GM12873 (cell line): ENCODE measurements at regions not wholly inside any gene's neighbourhood (a gene's known extent, or its start where the extent isn't known, plus 50 kb on each side); places are given as distances from the start of the nearest gene placed in this dataset.

Experiments
- TF ChIP-seq, protein P1 (sequence below): IDR thresholded peaks from 2 replicates; pipeline ENCODE4 v1.5.1; 2012; ENCODE audit warnings: low read depth, mild to moderate bottlenecking, moderate library complexity, low read length, control low read depth; ENCODE audit not compliant: insufficient read depth; ENCODE audit errors: missing control alignments

GRCh38 chr4:108483079-108483478 is 137.3 kb upstream of the RPL34 start:
- TF ChIP-seq, protein P1, sequence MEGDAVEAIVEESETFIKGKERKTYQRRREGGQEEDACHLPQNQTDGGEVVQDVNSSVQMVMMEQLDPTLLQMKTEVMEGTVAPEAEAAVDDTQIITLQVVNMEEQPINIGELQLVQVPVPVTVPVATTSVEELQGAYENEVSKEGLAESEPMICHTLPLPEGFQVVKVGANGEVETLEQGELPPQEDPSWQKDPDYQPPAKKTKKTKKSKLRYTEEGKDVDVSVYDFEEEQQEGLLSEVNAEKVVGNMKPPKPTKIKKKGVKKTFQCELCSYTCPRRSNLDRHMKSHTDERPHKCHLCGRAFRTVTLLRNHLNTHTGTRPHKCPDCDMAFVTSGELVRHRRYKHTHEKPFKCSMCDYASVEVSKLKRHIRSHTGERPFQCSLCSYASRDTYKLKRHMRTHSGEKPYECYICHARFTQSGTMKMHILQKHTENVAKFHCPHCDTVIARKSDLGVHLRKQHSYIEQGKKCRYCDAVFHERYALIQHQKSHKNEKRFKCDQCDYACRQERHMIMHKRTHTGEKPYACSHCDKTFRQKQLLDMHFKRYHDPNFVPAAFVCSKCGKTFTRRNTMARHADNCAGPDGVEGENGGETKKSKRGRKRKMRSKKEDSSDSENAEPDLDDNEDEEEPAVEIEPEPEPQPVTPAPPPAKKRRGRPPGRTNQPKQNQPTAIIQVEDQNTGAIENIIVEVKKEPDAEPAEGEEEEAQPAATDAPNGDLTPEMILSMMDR: no peak

GRCh38 chr4:108480881-108481280 is 139.5 kb upstream of the RPL34 start:
- TF ChIP-seq, protein P1: no peak

DNA sequence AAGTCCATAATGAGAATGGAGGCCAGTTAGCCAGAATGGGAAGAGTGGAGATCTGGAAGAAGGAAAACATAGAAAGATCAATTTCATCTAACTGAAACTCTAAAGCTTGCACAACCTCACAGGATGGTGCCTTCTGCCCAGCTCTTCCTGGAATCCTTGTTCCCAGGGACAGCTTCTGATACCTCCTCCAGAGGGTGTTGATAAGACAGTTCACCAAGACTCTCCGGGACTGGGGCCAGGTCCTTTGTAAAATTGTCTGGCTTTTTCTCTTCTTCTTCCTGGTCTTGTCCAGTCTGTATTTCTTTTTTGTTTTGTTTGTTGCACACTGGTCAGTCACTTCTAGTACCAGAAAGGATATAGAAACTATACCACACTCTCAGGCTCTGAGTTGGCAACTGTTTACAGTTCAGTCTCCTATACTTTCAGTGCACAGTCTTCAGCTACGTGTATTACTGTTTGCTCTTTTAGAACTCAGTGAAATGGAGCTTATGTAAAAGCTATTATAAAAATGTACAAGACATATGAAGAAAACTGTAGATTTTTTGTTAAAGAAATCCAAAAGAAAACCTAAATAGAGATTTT is 142.8 kb upstream of the RPL34 start:
- TF ChIP-seq, protein P1: no peak

GRCh38 chr4:108473163-108473720 is 147.1 kb upstream of the RPL34 start:
- TF ChIP-seq, protein P1: no peak

- TF ChIP-seq, protein P1: no peak
These were observed 153.2 kb upstream of the RPL34 start for GRCh38 chr4:108466936-108467902.

DNA sequence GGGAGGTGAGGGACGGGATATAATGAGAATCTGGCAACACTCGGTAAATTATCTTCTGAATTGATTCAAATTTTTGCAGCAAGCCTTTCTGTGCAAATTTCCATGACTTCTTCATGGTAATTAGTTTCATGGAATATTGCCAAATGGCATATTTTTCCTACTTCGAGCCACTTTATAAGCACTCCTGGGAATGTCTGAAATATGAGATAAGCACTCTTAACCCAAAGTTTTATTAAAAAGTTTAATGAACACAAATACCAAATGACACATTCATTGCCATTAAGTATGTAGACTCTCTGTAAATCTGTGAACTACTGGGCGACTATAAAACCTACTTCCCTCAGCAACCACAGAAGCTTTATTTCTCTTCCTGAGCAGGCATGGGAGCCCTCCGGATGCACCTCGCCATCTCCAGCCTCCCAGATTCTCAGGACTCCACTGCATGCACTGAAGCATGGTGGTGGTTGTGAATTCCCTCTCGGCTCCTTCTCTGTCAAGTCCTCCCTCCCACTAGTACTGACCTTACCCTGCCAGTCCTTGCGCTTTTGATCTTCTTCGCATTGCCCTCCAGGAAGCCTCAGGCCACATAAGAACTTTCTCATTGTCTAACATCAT is 154.4 kb upstream of the RPL34 start:
- TF ChIP-seq, protein P1: no peak

DNA sequence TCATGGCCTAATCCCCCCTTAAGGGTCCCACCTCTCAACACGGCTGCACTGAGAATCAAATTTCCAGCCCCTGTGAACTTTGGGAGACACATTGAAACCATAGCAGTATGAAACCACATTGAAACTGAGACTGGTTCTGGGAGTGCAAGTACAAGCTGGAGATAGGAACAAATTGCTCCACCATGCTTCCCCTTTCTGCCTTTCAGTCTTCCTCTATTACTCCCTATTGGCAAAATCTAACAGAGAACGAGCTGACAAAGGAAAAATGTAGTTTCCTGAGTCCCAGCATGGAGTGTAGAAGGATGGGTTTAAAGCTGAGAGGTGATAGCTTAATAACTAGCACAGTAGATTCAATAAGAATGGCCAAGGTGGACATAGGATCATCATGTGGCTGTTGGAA is 161.7 kb upstream of the RPL34 start:
- TF ChIP-seq, protein P1: no peak
